SW 1271 (cell line): ENCODE measurements at regions not wholly inside any gene's neighbourhood (a gene's known extent, or its start where the extent isn't known, plus 50 kb on each side); places are given as distances from the start of the nearest gene placed in this dataset.

Experiments
- DNase-seq, 2 experiments: peaks; one replicate each; lab custom pipeline; 2025; lab: John Stamatoyannopoulos, UW

GRCh38 chr11:70570693-70571395 is 172.5 kb downstream of the CTTN start:
- no peak for DNase-seq

- no peak for DNase-seq
Observed at GRCh38 chr11:70572974-70573260, 174.6 kb downstream of the CTTN start.

- no peak for DNase-seq
Observed at GRCh38 chr11:70573701-70574151, 175.4 kb downstream of the CTTN start.

- DNase-seq, result no peak
Observed at GRCh38 chr11:70574725-70575347, 176.5 kb downstream of the CTTN start.

GRCh38 chr11:70575396-70576060 is 177.2 kb downstream of the CTTN start:
- DNase-seq, result no peak

GRCh38 chr11:70577258-70577603 is 178.9 kb downstream of the CTTN start:
- DNase-seq, result no peak

GRCh38 chr11:70577948-70578347 is 179.6 kb downstream of the CTTN start:
- no peak for DNase-seq

GRCh38 chr11:70578371-70578770 is 180.0 kb downstream of the CTTN start:
- no peak for DNase-seq

GRCh38 chr11:70578831-70579230 is 180.5 kb downstream of the CTTN start:
- DNase-seq, result no peak

GRCh38 chr11:70579316-70579955 is 181.1 kb downstream of the CTTN start:
- DNase-seq, result no peak

GRCh38 chr11:70580036-70580805 is 181.9 kb downstream of the CTTN start:
- no peak for DNase-seq

- DNase-seq, result no peak
Observed at GRCh38 chr11:70581991-70582885, 183.9 kb downstream of the CTTN start.

GRCh38 chr11:70582886-70583641 is 184.7 kb downstream of the CTTN start:
- DNase-seq, result no peak

- no peak for DNase-seq
Observed at GRCh38 chr11:70583781-70584218, 185.5 kb downstream of the CTTN start.

GRCh38 chr11:70584498-70585235 is 186.3 kb downstream of the CTTN start:
- DNase-seq, result no peak

GRCh38 chr11:70585236-70585545 is 186.9 kb downstream of the CTTN start:
- DNase-seq, result no peak

GRCh38 chr11:70586261-70587074 is 188.1 kb downstream of the CTTN start:
- DNase-seq, result no peak

- no peak for DNase-seq
Observed at GRCh38 chr11:70587075-70587389, 188.7 kb downstream of the CTTN start.

GRCh38 chr11:70590356-70590991 is 192.1 kb downstream of the CTTN start:
- DNase-seq, result no peak
